ENCODE measurements at regions not wholly inside any gene's neighbourhood (a gene's known extent, or its start where the extent isn't known, plus 50 kb on each side); places are given as distances from the start of the nearest gene placed in this dataset.

GRCh38 chr15:75134748-75135147 lies 66.9 kb upstream of the C15orf39 start:
- no peak overlapping the region for H3K4me3 ChIP-seq (ENCODE audit: low read depth, low read length)
- no peak for DNase-seq (ENCODE audit: low read depth)
- TF ChIP-seq CTCF (IDR thresholded peaks at IDR 0.05; ENCODE audit: low read depth, low read length, missing control alignments), result no peak

GRCh38 chr15:75136118-75136517 lies 65.6 kb upstream of the C15orf39 start:
- H3K4me3 ChIP-seq (ENCODE audit: low read depth, low read length), result no peak overlapping the region
- DNase-seq (ENCODE audit: low read depth), result no peak
- TF ChIP-seq CTCF (IDR thresholded peaks at IDR 0.05; ENCODE audit: low read depth, low read length, missing control alignments), result no peak

GRCh38 chr15:75136758-75137157 lies 64.9 kb upstream of the C15orf39 start:
- H3K4me3 ChIP-seq (ENCODE audit: low read depth, low read length), result no peak overlapping the region
- no peak for DNase-seq (ENCODE audit: low read depth)
- no peak for TF ChIP-seq CTCF (IDR thresholded peaks at IDR 0.05; ENCODE audit: low read depth, low read length, missing control alignments)

- no peak for TF ChIP-seq CTCF (IDR thresholded peaks at IDR 0.05; ENCODE audit: low read depth, low read length, missing control alignments)
- DNase-seq (ENCODE audit: low read depth), result no peak
- no peak overlapping the region for H3K4me3 ChIP-seq (ENCODE audit: low read depth, low read length)
Observed at GRCh38 chr15:75138016-75138999, 63.4 kb upstream of the C15orf39 start.

- TF ChIP-seq CTCF (IDR thresholded peaks at IDR 0.05; ENCODE audit: low read depth, low read length, missing control alignments), result no peak
Observed at GRCh38 chr15:75140080-75140879, 61.4 kb upstream of the C15orf39 start.

GRCh38 chr15:75142499-75142898 lies 59.2 kb upstream of the C15orf39 start:
- no peak for TF ChIP-seq CTCF (IDR thresholded peaks at IDR 0.05; ENCODE audit: low read depth, low read length, missing control alignments)
- H3K4me3 ChIP-seq (ENCODE audit: low read depth, low read length), result no peak overlapping the region
- DNase-seq (ENCODE audit: low read depth), result no peak

More at GRCh38 chr15:75140080-75140879, 61.4 kb upstream of the C15orf39 start:
- DNase-seq (ENCODE audit: low read depth), result no peak
- H3K4me3 ChIP-seq (ENCODE audit: low read depth, low read length), result no peak overlapping the region
